Loucy (cell line): ENCODE measurements at regions not wholly inside any gene's neighbourhood (a gene's known extent, or its start where the extent isn't known, plus 50 kb on each side); places are given as distances from the start of the nearest gene placed in this dataset.

ENCODE experiments used
- EZH2phosphoT487 ChIP-seq: fragments of 200-600 bp; IDR thresholded peaks from 2 replicates; pipeline ENCODE4 v1.6.1; 2018; ENCODE audit warnings: antibody characterized with exemption, mild to moderate bottlenecking, moderate library complexity, borderline replicate concordance
- TF ChIP-seq, protein P1 (sequence below): fragments of 200-600 bp; sonication (generic); conservative IDR thresholded peaks from 2 replicates; pipeline ENCODE4 v1.5.1; 2014; ENCODE audit warnings: mild to moderate bottlenecking, antibody characterized with exemption, low read length

DNA sequence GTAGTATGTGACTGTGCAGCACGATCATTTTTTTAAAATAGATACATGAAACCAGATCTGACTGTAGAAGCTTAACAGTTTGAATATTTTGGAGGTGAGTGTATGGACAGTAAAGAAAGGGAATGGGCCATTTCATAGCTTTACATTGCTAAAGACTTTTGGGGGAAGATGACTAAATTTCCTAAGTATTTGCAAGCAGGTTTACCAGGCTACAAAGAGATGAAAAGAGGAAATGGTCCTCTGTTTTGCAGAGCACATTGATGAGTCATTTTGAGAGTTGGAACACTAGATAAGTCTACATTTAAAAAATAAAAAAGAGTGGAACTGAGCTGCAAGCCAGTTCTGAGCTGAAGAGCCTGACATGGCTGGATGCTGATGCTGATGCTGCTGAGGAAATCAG, 115.7 kb upstream of the LRATD1 start:
- TF ChIP-seq EZH2phosphoT487: no peak
- TF ChIP-seq, protein P1, sequence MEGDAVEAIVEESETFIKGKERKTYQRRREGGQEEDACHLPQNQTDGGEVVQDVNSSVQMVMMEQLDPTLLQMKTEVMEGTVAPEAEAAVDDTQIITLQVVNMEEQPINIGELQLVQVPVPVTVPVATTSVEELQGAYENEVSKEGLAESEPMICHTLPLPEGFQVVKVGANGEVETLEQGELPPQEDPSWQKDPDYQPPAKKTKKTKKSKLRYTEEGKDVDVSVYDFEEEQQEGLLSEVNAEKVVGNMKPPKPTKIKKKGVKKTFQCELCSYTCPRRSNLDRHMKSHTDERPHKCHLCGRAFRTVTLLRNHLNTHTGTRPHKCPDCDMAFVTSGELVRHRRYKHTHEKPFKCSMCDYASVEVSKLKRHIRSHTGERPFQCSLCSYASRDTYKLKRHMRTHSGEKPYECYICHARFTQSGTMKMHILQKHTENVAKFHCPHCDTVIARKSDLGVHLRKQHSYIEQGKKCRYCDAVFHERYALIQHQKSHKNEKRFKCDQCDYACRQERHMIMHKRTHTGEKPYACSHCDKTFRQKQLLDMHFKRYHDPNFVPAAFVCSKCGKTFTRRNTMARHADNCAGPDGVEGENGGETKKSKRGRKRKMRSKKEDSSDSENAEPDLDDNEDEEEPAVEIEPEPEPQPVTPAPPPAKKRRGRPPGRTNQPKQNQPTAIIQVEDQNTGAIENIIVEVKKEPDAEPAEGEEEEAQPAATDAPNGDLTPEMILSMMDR: no peak
